GM23338 (cell line): ENCODE measurements at regions not wholly inside any gene's neighbourhood (a gene's known extent, or its start where the extent isn't known, plus 50 kb on each side); places are given as distances from the start of the nearest gene placed in this dataset.

Source experiments
- ATAC-seq: fragments of 200-7000 bp; cut with Tn5 transposase; 3 replicates; pipeline ENCODE4 v1.9.1; 2020
- DNase-seq: peaks from one replicate; pipeline ENCODE4 v3.0.0-alpha.2; 2015; ENCODE audit warnings: low spot score
- H2AFZ ChIP-seq: fragments of 200-600 bp; sonication (generic); 2 replicates; pipeline ENCODE4 v1.8.0; 2016; ENCODE audit warnings: antibody characterized with exemption, mild to moderate bottlenecking, moderate library complexity
- H3F3A ChIP-seq: fragments of 200-600 bp; sonication (generic); replicated peaks from 2 replicates; pipeline ENCODE4 v1.8.0; 2017; ENCODE audit warnings: antibody characterized with exemption, mixed run types, low read depth
- H3K27ac ChIP-seq: fragments of 200-600 bp; sonication (generic); 2 replicates; pipeline ENCODE4 v1.6.1; 2016; ENCODE audit warnings: low read depth
- H3K27me3 ChIP-seq: fragments of 200-600 bp; sonication (generic); 2 replicates; pipeline ENCODE4 v1.8.0; 2016; ENCODE audit warnings: mild to moderate bottlenecking, mixed run types, moderate library complexity; ENCODE audit not compliant: insufficient read depth
- H3K36me3 ChIP-seq: fragments of 200-600 bp; sonication (generic); 2 replicates; pipeline ENCODE4 v1.8.0; 2016; ENCODE audit warnings: mild to moderate bottlenecking; ENCODE audit not compliant: insufficient read depth
- H3K4me1 ChIP-seq: fragments of 200-600 bp; sonication (generic); 2 replicates; pipeline ENCODE4 v1.8.0; 2016; ENCODE audit warnings: mild to moderate bottlenecking, moderate library complexity; ENCODE audit not compliant: insufficient read depth
- H3K4me2 ChIP-seq: fragments of 200-600 bp; sonication (generic); 2 replicates; pipeline ENCODE4 v1.7.1; 2017; ENCODE audit warnings: mixed run types
- H3K4me3 ChIP-seq: fragments of 200-600 bp; sonication (generic); 2 replicates; pipeline ENCODE4 v1.6.1; 2016; ENCODE audit warnings: mixed run types
- H3K79me2 ChIP-seq: fragments of 200-600 bp; sonication (generic); replicated peaks from 2 replicates; pipeline ENCODE4 v1.8.0; 2017; ENCODE audit warnings: mild to moderate bottlenecking; ENCODE audit not compliant: insufficient read depth
- H3K9me2 ChIP-seq: fragments of 200-600 bp; sonication (generic); 2 replicates; pipeline ENCODE4 v1.8.0; 2017; ENCODE audit not compliant: insufficient read depth
- H4K20me1 ChIP-seq: fragments of 200-600 bp; sonication (generic); replicated peaks from 2 replicates; pipeline ENCODE4 v1.8.0; 2017; ENCODE audit warnings: mild to moderate bottlenecking; ENCODE audit not compliant: insufficient read depth
- H3K27ac Mint-ChIP-seq: 2 replicates; pipeline ENCODE4 v1.8.0; 2020; ENCODE audit warnings: inconsistent platforms, mild to moderate bottlenecking, moderate library complexity, mixed read lengths
- H3K27me3 Mint-ChIP-seq: 3 replicates; pipeline ENCODE4 v1.8.0; 2022; ENCODE audit warnings: low read depth, mild to moderate bottlenecking, moderate library complexity, mixed read lengths, inconsistent platforms; ENCODE audit not compliant: insufficient read depth, poor library complexity
- H3K36me3 Mint-ChIP-seq: 3 replicates; pipeline ENCODE4 v1.8.0; 2021; ENCODE audit warnings: low read depth, mild to moderate bottlenecking, inconsistent platforms, moderate library complexity, mixed read lengths
- H3K4me1 Mint-ChIP-seq: 3 replicates; pipeline ENCODE4 v1.8.0; 2020; ENCODE audit warnings: mild to moderate bottlenecking, inconsistent platforms, mixed read lengths
- H3K4me3 Mint-ChIP-seq: 3 replicates; pipeline ENCODE4 v1.8.0; 2021; ENCODE audit warnings: moderate library complexity, mild to moderate bottlenecking, inconsistent platforms, mixed read lengths
- H3K9me3 Mint-ChIP-seq: 3 replicates; pipeline ENCODE4 v1.8.0; 2020; ENCODE audit warnings: moderate library complexity, mild to moderate bottlenecking, inconsistent platforms, mixed read lengths
- CREB1 ChIP-seq: fragments of 250-450 bp; sonication (Bioruptor Pico); IDR thresholded peaks from 2 replicates; pipeline ENCODE4 v1.5.0; 2020; ENCODE audit warnings: low read depth, mild to moderate bottlenecking, moderate library complexity
- ETS1 ChIP-seq: IDR thresholded peaks from 2 replicates; pipeline ENCODE4 v1.6.1; 2016; ENCODE audit warnings: antibody characterized with exemption
- EZH2phosphoT487 ChIP-seq: fragments of 200-600 bp; sonication (generic); IDR thresholded peaks from one replicate; pipeline ENCODE4 v1.8.1; 2018; ENCODE audit warnings: antibody characterized with exemption; ENCODE audit not compliant: unreplicated experiment
- JUNB ChIP-seq: IDR thresholded peaks from one replicate; pipeline ENCODE4 v1.6.1; 2016; ENCODE audit warnings: antibody characterized with exemption; ENCODE audit not compliant: unreplicated experiment
- POLR2AphosphoS5 ChIP-seq: IDR thresholded peaks from 2 replicates; pipeline ENCODE4 v1.6.1; 2016; ENCODE audit warnings: antibody characterized with exemption, low read depth
- REST ChIP-seq: IDR thresholded peaks from one replicate; pipeline ENCODE4 v1.6.1; 2018; ENCODE audit warnings: antibody characterized with exemption; ENCODE audit not compliant: unreplicated experiment
- STAT1 ChIP-seq: IDR thresholded peaks from one replicate; pipeline ENCODE4 v1.6.1; 2016; ENCODE audit warnings: antibody characterized with exemption; ENCODE audit not compliant: unreplicated experiment
- ZNF114 ChIP-seq: fragments of 250-450 bp; sonication (Bioruptor Pico); IDR thresholded peaks from 2 replicates; pipeline ENCODE4 v1.5.0; 2020; ENCODE audit warnings: mild to moderate bottlenecking, moderate library complexity
- ZNF331 ChIP-seq: fragments of 250-450 bp; sonication (Bioruptor Pico); IDR thresholded peaks from 2 replicates; pipeline ENCODE4 v1.5.0; 2020; ENCODE audit warnings: low read depth, mild to moderate bottlenecking, moderate library complexity
- TF ChIP-seq, protein P1 (sequence below), 2 experiments: fragments of 200-600 bp in 1 of 2; sonication (generic) in 1 of 2; conservative IDR thresholded peaks; 2 replicates each; pipeline versions ENCODE4 v1.5.1 to v1.6.1; 2016 to 2017; ENCODE audit warnings: antibody characterized with exemption in 2 of 2, low read depth in 2 of 2, mild to moderate bottlenecking in 2 of 2, moderate library complexity in 1 of 2
- TF ChIP-seq, protein P2 (sequence below): fragments of 250-450 bp; sonication (Bioruptor Pico); IDR thresholded peaks from 2 replicates; pipeline ENCODE4 v1.5.0; 2020; ENCODE audit warnings: mild to moderate bottlenecking, moderate library complexity

DNA sequence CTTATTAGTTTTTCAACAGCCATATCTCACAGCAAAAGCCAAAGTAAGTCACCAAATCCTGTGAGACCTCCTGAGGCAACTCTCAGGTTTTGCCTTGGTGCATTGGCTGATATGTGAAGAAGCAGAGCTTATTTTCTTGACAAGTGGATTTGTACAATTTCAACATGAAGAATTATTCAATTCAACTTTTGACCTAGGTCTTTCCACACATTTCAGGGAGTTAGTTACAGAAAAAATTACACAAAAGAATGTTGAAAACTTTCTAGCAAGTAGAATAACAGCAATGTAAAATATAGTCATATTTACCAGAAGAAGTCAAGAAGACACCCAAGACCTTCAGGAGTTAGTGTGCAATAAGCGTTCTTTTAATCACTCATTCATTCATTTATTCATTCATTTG lies 62.4 kb upstream of the ADRB2 start (continued):
- no peak for TF ChIP-seq REST
- TF ChIP-seq, protein P1, sequence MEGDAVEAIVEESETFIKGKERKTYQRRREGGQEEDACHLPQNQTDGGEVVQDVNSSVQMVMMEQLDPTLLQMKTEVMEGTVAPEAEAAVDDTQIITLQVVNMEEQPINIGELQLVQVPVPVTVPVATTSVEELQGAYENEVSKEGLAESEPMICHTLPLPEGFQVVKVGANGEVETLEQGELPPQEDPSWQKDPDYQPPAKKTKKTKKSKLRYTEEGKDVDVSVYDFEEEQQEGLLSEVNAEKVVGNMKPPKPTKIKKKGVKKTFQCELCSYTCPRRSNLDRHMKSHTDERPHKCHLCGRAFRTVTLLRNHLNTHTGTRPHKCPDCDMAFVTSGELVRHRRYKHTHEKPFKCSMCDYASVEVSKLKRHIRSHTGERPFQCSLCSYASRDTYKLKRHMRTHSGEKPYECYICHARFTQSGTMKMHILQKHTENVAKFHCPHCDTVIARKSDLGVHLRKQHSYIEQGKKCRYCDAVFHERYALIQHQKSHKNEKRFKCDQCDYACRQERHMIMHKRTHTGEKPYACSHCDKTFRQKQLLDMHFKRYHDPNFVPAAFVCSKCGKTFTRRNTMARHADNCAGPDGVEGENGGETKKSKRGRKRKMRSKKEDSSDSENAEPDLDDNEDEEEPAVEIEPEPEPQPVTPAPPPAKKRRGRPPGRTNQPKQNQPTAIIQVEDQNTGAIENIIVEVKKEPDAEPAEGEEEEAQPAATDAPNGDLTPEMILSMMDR (conservative IDR thresholded peaks at IDR 0.05; ENCODE audit: low read depth in 2 of 2) = no peak
- no peak for TF ChIP-seq ZNF114 (CRISPR knock-in tag)
- TF ChIP-seq CREB1 (CRISPR knock-in tag) = no peak

- Mint-ChIP-seq H3K27ac (no peak overlapping the region), H3K4me3 (no peak overlapping the region), H3K4me1 (no peaks in the 10 kb centered on the region), H3K27me3 (no peaks in the 10 kb centered on the region), H3K36me3 (no peaks in the 10 kb centered on the region), H3K9me3 (no peaks in the 10 kb centered on the region)
- Histone ChIP-seq H3K79me2 (no peaks in the 10 kb centered on the region), H3K27me3 (no peaks in the 10 kb centered on the region), H3K4me2 (no peak overlapping the region), H3K36me3 (no peaks in the 10 kb centered on the region), H3K4me1 (no peaks in the 10 kb centered on the region), H3K27ac (no peak overlapping the region), H2AFZ (no peak overlapping the region), H3F3A (no peaks in the 10 kb centered on the region), H3K9me2 (no peaks in the 10 kb centered on the region), H3K4me3 (no peak overlapping the region), H4K20me1 (no peaks in the 10 kb centered on the region)
- ATAC-seq (no peak), DNase-seq (no peak)
- TF ChIP-seq CREB1 (CRISPR knock-in tag) (no peak), ZNF331 (no peak), JUNB (no peak), POLR2AphosphoS5 (no peak), STAT1 (no peak), ETS1 (no peak), EZH2phosphoT487 (no peak)
- TF ChIP-seq, protein P1 (conservative IDR thresholded peaks at IDR 0.05; ENCODE audit: low read depth in 2 of 2) = no peak
- TF ChIP-seq, protein P2, sequence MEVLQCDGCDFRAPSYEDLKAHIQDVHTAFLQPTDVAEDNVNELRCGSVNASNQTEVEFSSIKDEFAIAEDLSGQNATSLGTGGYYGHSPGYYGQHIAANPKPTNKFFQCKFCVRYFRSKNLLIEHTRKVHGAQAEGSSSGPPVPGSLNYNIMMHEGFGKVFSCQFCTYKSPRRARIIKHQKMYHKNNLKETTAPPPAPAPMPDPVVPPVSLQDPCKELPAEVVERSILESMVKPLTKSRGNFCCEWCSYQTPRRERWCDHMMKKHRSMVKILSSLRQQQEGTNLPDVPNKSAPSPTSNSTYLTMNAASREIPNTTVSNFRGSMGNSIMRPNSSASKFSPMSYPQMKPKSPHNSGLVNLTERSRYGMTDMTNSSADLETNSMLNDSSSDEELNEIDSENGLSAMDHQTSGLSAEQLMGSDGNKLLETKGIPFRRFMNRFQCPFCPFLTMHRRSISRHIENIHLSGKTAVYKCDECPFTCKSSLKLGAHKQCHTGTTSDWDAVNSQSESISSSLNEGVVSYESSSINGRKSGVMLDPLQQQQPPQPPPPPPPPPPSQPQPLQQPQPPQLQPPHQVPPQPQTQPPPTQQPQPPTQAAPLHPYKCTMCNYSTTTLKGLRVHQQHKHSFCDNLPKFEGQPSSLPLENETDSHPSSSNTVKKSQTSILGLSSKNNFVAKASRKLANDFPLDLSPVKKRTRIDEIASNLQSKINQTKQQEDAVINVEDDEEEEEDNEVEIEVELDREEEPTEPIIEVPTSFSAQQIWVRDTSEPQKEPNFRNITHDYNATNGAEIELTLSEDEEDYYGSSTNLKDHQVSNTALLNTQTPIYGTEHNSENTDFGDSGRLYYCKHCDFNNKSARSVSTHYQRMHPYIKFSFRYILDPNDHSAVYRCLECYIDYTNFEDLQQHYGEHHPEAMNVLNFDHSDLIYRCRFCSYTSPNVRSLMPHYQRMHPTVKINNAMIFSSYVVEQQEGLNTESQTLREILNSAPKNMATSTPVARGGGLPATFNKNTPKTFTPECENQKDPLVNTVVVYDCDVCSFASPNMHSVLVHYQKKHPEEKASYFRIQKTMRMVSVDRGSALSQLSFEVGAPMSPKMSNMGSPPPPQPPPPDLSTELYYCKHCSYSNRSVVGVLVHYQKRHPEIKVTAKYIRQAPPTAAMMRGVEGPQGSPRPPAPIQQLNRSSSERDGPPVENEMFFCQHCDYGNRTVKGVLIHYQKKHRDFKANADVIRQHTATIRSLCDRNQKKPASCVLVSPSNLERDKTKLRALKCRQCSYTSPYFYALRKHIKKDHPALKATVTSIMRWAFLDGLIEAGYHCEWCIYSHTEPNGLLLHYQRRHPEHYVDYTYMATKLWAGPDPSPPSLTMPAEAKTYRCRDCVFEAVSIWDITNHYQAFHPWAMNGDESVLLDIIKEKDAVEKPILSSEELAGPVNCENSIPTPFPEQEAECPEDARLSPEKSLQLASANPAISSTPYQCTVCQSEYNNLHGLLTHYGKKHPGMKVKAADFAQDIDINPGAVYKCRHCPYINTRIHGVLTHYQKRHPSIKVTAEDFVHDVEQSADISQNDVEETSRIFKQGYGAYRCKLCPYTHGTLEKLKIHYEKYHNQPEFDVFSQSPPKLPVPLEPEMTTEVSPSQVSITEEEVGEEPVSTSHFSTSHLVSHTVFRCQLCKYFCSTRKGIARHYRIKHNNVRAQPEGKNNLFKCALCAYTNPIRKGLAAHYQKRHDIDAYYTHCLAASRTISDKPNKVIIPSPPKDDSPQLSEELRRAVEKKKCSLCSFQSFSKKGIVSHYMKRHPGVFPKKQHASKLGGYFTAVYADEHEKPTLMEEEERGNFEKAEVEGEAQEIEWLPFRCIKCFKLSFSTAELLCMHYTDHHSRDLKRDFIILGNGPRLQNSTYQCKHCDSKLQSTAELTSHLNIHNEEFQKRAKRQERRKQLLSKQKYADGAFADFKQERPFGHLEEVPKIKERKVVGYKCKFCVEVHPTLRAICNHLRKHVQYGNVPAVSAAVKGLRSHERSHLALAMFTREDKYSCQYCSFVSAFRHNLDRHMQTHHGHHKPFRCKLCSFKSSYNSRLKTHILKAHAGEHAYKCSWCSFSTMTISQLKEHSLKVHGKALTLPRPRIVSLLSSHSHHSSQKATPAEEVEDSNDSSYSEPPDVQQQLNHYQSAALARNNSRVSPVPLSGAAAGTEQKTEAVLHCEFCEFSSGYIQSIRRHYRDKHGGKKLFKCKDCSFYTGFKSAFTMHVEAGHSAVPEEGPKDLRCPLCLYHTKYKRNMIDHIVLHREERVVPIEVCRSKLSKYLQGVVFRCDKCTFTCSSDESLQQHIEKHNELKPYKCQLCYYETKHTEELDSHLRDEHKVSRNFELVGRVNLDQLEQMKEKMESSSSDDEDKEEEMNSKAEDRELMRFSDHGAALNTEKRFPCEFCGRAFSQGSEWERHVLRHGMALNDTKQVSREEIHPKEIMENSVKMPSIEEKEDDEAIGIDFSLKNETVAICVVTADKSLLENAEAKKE = no peak
These were observed 61.4 kb upstream of the ADRB2 start for GRCh38 chr5:148765061-148765460.
